OCI-LY3 (cell line): ENCODE measurements at regions not wholly inside any gene's neighbourhood (a gene's known extent, or its start where the extent isn't known, plus 50 kb on each side); places are given as distances from the start of the nearest gene placed in this dataset.
A peak's percentile ranks its signal among the peaks of the same experiment; 100 is the strongest.

ENCODE experiments used
- H2AFZ ChIP-seq: fragments of 200-600, 300-600 bp; shearing (Covaris generic); 2 replicates; pipeline ENCODE4 v1.6.0; 2014; ENCODE audit warnings: antibody characterized with exemption, low read depth, low read length
- H3K27ac ChIP-seq: fragments of 200-600, 300-600 bp; sonication (generic); 2 replicates; pipeline ENCODE4 v1.5.1; 2014; ENCODE audit warnings: mild to moderate bottlenecking, low read length, moderate library complexity, mixed read lengths
- H3K27me3 ChIP-seq: fragments of 200-600, 300-600 bp; sonication (generic); 2 replicates; pipeline ENCODE4 v1.6.1; 2014; ENCODE audit warnings: low read depth, low read length, mixed read lengths
- H3K36me3 ChIP-seq: fragments of 200-600, 300-600 bp; sonication (generic); replicated peaks from 2 replicates; pipeline ENCODE3; 2014; ENCODE audit warnings: low read depth, low read length, mixed read lengths
- H3K4me1 ChIP-seq: fragments of 300-600, 200-600 bp; sonication (generic); 2 replicates; pipeline ENCODE4 v1.6.1; 2014; ENCODE audit warnings: low read length, mixed read lengths
- H3K4me2 ChIP-seq: fragments of 200-600, 300-600 bp; sonication (generic); 2 replicates; pipeline ENCODE4 v1.6.1; 2014; ENCODE audit warnings: low read length, mixed read lengths
- H3K4me3 ChIP-seq: fragments of 300-600, 200-600 bp; sonication (generic); 2 replicates; pipeline ENCODE4 v1.5.1; 2014; ENCODE audit warnings: antibody characterized with exemption, mild to moderate bottlenecking, low read length, moderate library complexity
- H3K79me2 ChIP-seq: fragments of 300-600, 200-600 bp; shearing (Covaris generic); 2 replicates; pipeline ENCODE4 v1.6.1; 2014; ENCODE audit warnings: mild to moderate bottlenecking, low read length, mixed read lengths
- H3K9ac ChIP-seq: fragments of 300-600, 200-600 bp; shearing (Covaris generic); 2 replicates; pipeline ENCODE4 v1.6.0; 2014; ENCODE audit warnings: mild to moderate bottlenecking, low read length, moderate library complexity
- H3K9me3 ChIP-seq: fragments of 200-600, 300-600 bp; shearing (Covaris generic); 2 replicates; pipeline ENCODE4 v1.6.1; 2014; ENCODE audit warnings: low read length, mixed read lengths; ENCODE audit not compliant: insufficient read depth
- H4K20me1 ChIP-seq: fragments of 200-600, 300-600 bp; sonication (generic); 2 replicates; pipeline ENCODE4 v1.6.1; 2016; ENCODE audit warnings: low read length, mixed read lengths; ENCODE audit not compliant: insufficient read depth
- CTCF ChIP-seq: fragments of 200-600, 300-600 bp; sonication (generic); IDR thresholded peaks from 2 replicates; pipeline ENCODE4 v1.5.1; 2014; ENCODE audit warnings: antibody characterized with exemption, low read length, low read depth
- EZH2phosphoT487 ChIP-seq: fragments of 200-600 bp; shearing (Covaris generic); IDR thresholded peaks from 2 replicates; pipeline ENCODE4 v1.6.1; 2018; ENCODE audit warnings: antibody characterized with exemption, mixed run types, low read depth

GRCh38 chr2:176813156-176813555 lies 399.4 kb upstream of the HNRNPA3 start:
- Histone ChIP-seq H3K79me2 (no peaks in the 10 kb centered on the region), H3K4me1 (peaks cover 5% of the 10 kb centered on the region; the same call in 1 of the 2 replicates), H3K4me2 (no peak overlapping the region), H3K27me3 (no peaks in the 10 kb centered on the region), H4K20me1 (no peaks in the 10 kb centered on the region), H3K9me3 (no peaks in the 10 kb centered on the region), H2AFZ (no peak overlapping the region), H3K4me3 (no peak overlapping the region), H3K27ac (no peak overlapping the region), H3K36me3 (no peaks in the 10 kb centered on the region), H3K9ac (no peak overlapping the region)
- no peak for TF ChIP-seq CTCF
- no peak for TF ChIP-seq EZH2phosphoT487

- no peaks in the 10 kb centered on the region for H3K36me3 ChIP-seq
- H3K4me2 ChIP-seq: no peak overlapping the region
- no peak for TF ChIP-seq EZH2phosphoT487
- no peak for TF ChIP-seq CTCF
- no peaks in the 10 kb centered on the region for H3K79me2 ChIP-seq
- H3K27me3 ChIP-seq: no peaks in the 10 kb centered on the region
- H4K20me1 ChIP-seq: no peaks in the 10 kb centered on the region
- no peak overlapping the region for H3K9ac ChIP-seq
- H3K9me3 ChIP-seq: no peaks in the 10 kb centered on the region
- peaks cover 5% of the 10 kb centered on the region; the same call in 1 of the 2 replicates for H3K4me1 ChIP-seq
- no peak overlapping the region for H3K27ac ChIP-seq
- H3K4me3 ChIP-seq: no peak overlapping the region
- H2AFZ ChIP-seq: no peak overlapping the region
Measured at GRCh38 chr2:176813621-176814049, 399.0 kb upstream of the HNRNPA3 start.

GRCh38 chr2:176814274-176814673 lies 398.3 kb upstream of the HNRNPA3 start:
- Histone ChIP-seq H4K20me1 (no peaks in the 10 kb centered on the region), H3K4me2 (peak overlapping the region; percentile 60), H3K9ac (no peak overlapping the region), H3K79me2 (no peaks in the 10 kb centered on the region), H3K9me3 (no peaks in the 10 kb centered on the region), H3K27ac (no peak overlapping the region), H3K4me3 (no peak overlapping the region), H3K36me3 (no peaks in the 10 kb centered on the region), H3K4me1 (peaks cover 5% of the 10 kb centered on the region; the same call in 1 of the 2 replicates), H3K27me3 (no peaks in the 10 kb centered on the region), H2AFZ (no peak overlapping the region)
- no peak for TF ChIP-seq CTCF
- no peak for TF ChIP-seq EZH2phosphoT487

DNA sequence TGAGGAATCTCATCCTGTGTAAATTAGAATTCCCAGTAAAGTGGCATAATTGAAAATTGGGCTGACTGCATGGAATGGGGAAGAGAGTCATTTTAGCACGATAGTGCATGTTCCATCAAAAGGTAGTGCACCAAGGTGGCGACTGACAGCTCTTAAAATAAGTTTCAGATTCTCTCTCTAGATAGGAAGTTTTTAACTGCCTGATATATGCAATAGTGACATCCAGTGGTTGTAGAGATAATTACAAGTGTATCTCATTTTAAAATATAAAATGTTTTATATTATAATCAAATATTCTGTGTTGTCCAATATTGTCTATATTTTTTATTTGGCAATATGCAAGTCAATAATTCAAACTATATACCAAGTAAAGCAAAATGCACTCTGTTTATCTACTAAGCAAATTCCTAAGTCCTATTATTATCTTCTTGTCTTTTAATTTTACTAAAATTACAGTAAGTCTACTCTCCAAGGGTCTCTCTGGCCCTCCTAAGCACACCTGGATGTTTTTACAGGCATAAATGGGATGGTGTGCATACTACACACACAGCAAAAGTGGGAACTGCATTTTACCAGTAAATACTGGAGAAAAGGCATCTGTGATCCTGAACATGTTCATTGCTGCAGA lies 397.7 kb upstream of the HNRNPA3 start:
- TF ChIP-seq CTCF: peak; percentile 46
- TF ChIP-seq EZH2phosphoT487: no peak
- Histone ChIP-seq H3K36me3 (no peaks in the 10 kb centered on the region), H3K4me1 (peaks cover 5% of the 10 kb centered on the region; the same call in 1 of the 2 replicates), H3K9me3 (no peaks in the 10 kb centered on the region), H3K4me2 (peak overlapping the region; percentile 60), H3K79me2 (no peaks in the 10 kb centered on the region), H3K27me3 (no peaks in the 10 kb centered on the region), H3K27ac (no peak overlapping the region), H2AFZ (no peak overlapping the region), H4K20me1 (no peaks in the 10 kb centered on the region), H3K4me3 (no peak overlapping the region), H3K9ac (no peak overlapping the region)
